K562 (cell line): ENCODE measurements at regions not wholly inside any gene's neighbourhood (a gene's known extent, or its start where the extent isn't known, plus 50 kb on each side); places are given as distances from the start of the nearest gene placed in this dataset.

ENCODE experiments used
- ATAC-seq: fragments of 200-7000 bp; cut with Tn5 transposase; 3 replicates; pipeline ENCODE4 v1.9.1; 2020; ENCODE audit warnings: moderate library complexity
- BruUV-seq: library from RNA; stranded (reverse); fragments of 400-500 nt; replicated peaks from 2 replicates; lab custom pipeline; 2021; lab: Mats Ljungman, UMichigan
- CTCF ChIA-PET: fragments of 300-600 bp; formaldehyde crosslinking; extraction: SDS; loops from one replicate; lab custom pipeline; 2021; ENCODE audit warnings: low intra/inter-chr PET ratio; lab: Yijun Ruan, JAX
- POLR2A ChIA-PET: fragments of 300-600, 350-650 bp; sonication (Branson Sonifier 250); formaldehyde crosslinking; extraction: SDS; loops from one replicate; lab custom pipeline; 2021; ENCODE audit warnings: antibody characterized with exemption, inconsistent platforms; lab: Yijun Ruan, JAX
- DNase-seq, 4 experiments: peaks; one replicate each; pipeline versions ENCODE4 v3.0.0 to v3.0.0-alpha.2; 2011 to 2018; ENCODE audit warnings: low spot score in 3 of 4, mixed read lengths in 3 of 4; ENCODE audit errors: extremely low read depth in 1 of 4
- FAIRE-seq: peaks from 2 replicates; lab custom pipeline; 2011; peaks lifted over from hg19 to GRCh38; lab: Jason Lieb, UNC
- H2AFZ ChIP-seq: 2 replicates; pipeline ENCODE4 v1.6.0; 2011; ENCODE audit warnings: low read depth, low read length, control low read depth, inconsistent platforms
- H3K27ac ChIP-seq: fragments of 200-600 bp; 3 replicates; pipeline ENCODE4 v1.8.0; 2011; ENCODE audit warnings: low read depth, mild to moderate bottlenecking, control low read depth, inconsistent platforms, low read length, moderate library complexity, mixed read lengths; ENCODE audit errors: extremely low read depth
- H3K27me3 ChIP-seq, 2 experiments: fragments of 300-600 bp in 1 of 2; 2 replicates in 1 of 2; 3 replicates in 1 of 2; pipeline versions ENCODE4 v1.6.0 to v1.8.0; 2011; ENCODE audit warnings: inconsistent platforms in 2 of 2, low read length in 2 of 2, mild to moderate bottlenecking in 1 of 2, mixed read lengths in 1 of 2, moderate library complexity in 1 of 2; ENCODE audit not compliant: control insufficient read depth in 2 of 2, insufficient read depth in 2 of 2
- H3K36me3 ChIP-seq: fragments of 300-600 bp; 3 replicates; pipeline ENCODE4 v1.8.0; 2011; ENCODE audit warnings: mild to moderate bottlenecking, low read length, inconsistent platforms; ENCODE audit not compliant: control insufficient read depth, insufficient read depth
- H3K4me1 ChIP-seq, 2 experiments: fragments of 200-600 bp in 1 of 2; replicated peaks in 1 of 2; 2 replicates in 1 of 2; 3 replicates in 1 of 2; pipeline versions ENCODE4 v1.5.1 to v1.8.0; 2011; ENCODE audit warnings: inconsistent platforms in 2 of 2, low read length in 2 of 2, mild to moderate bottlenecking in 1 of 2, mixed read lengths in 1 of 2, moderate library complexity in 1 of 2; ENCODE audit not compliant: control insufficient read depth in 2 of 2, insufficient read depth in 2 of 2
- H3K4me2 ChIP-seq: 2 replicates; pipeline ENCODE4 v1.6.1; 2011; ENCODE audit warnings: low read length, control low read depth, inconsistent platforms, mixed read lengths; ENCODE audit not compliant: insufficient read depth
- H3K4me3 ChIP-seq: fragments of 200-600 bp; sonication (generic), shearing (Covaris generic); 2 replicates; pipeline ENCODE4 v1.5.1; 2016; ENCODE audit warnings: control low read depth, inconsistent platforms
- H3K79me2 ChIP-seq: fragments of 200-600 bp; 3 replicates; pipeline ENCODE4 v1.8.0; 2011; ENCODE audit warnings: low read length, inconsistent platforms; ENCODE audit not compliant: control insufficient read depth, insufficient read depth
- H3K9ac ChIP-seq, 2 experiments: 2 replicates each; pipeline versions ENCODE4 v1.6.0 to v1.6.1; 2011; ENCODE audit warnings: low read depth in 2 of 2, low read length in 2 of 2, control low read depth in 1 of 2, inconsistent platforms in 1 of 2, mild to moderate bottlenecking in 1 of 2, mixed read lengths in 1 of 2; ENCODE audit not compliant: insufficient read depth in 1 of 2
- H3K9me1 ChIP-seq: one replicate; pipeline ENCODE4 v1.6.0; 2011; ENCODE audit warnings: inconsistent platforms, mild to moderate bottlenecking, low read length, moderate library complexity; ENCODE audit not compliant: control insufficient read depth, insufficient read depth
- H3K9me3 ChIP-seq: replicated peaks from 2 replicates; pipeline ENCODE4 v1.5.1; 2011; ENCODE audit warnings: low read depth, low read length, inconsistent platforms; ENCODE audit not compliant: control insufficient read depth, insufficient read depth
- H4K20me1 ChIP-seq: replicated peaks from 2 replicates; pipeline ENCODE4 v1.6.1; 2011; ENCODE audit warnings: low read length, inconsistent platforms, mixed read lengths; ENCODE audit not compliant: control insufficient read depth, insufficient read depth
- C11orf30 ChIP-seq: fragments of 450-650 bp; IDR thresholded peaks from 2 replicates; pipeline ENCODE4 v1.6.1; 2016; ENCODE audit warnings: low read depth, mild to moderate bottlenecking
- MAFG ChIP-seq: fragments of 450-650 bp; conservative IDR thresholded peaks from 2 replicates; pipeline ENCODE4 v1.6.1; 2016; ENCODE audit warnings: missing genetic modification characterization, missing compliant biosample characterization
- MCM3 ChIP-seq: fragments of 450-650 bp; IDR thresholded peaks from 2 replicates; pipeline ENCODE4 v1.6.1; 2016
- PRDM10 ChIP-seq: fragments of 450-650 bp; IDR thresholded peaks from 2 replicates; pipeline ENCODE4 v1.6.1; 2018; ENCODE audit not compliant: partially characterized antibody
- SETDB1 ChIP-seq: IDR thresholded peaks from one replicate; pipeline ENCODE4 v1.6.1; 2012; ENCODE audit warnings: low read length, control low read depth, inconsistent platforms
- ZBTB17 ChIP-seq: fragments of 450-650 bp; formaldehyde crosslinking; IDR thresholded peaks from 2 replicates; pipeline ENCODE4 v1.4.0; 2020; ENCODE audit warnings: mild to moderate bottlenecking
- ZNF134 ChIP-seq: fragments of 250-450 bp; sonication (Bioruptor Pico); conservative IDR thresholded peaks from 2 replicates; pipeline ENCODE4 v1.4.0; 2020
- ZNF316 ChIP-seq: fragments of 450-650 bp; IDR thresholded peaks from 2 replicates; pipeline ENCODE4 v1.6.1; 2016
- ZNF436 ChIP-seq: fragments of 250-450, 450-650 bp; sonication (Bioruptor Pico); formaldehyde crosslinking; IDR thresholded peaks from 2 replicates; pipeline ENCODE4 v1.7.0; 2020; ENCODE audit warnings: mild to moderate bottlenecking
- ZNF445 ChIP-seq: fragments of 250-450 bp; sonication (Bioruptor Pico); IDR thresholded peaks from 2 replicates; pipeline ENCODE4 v1.4.0; 2020; ENCODE audit warnings: low read depth, mild to moderate bottlenecking, moderate library complexity
- WGBS: fragments of 100-300 bp; shearing (Covaris generic); methylation state at CpG from one replicate; pipeline ENCODE4 v1.1.6; 2016; ENCODE audit warnings: low coverage, mixed read lengths; ENCODE audit not compliant: insufficient coverage; ENCODE audit errors: missing lambda C conversion rate; 5-methylcytosine and 5-hydroxymethylcytosine counted together
- in situ Hi-C: fragments of 300-500 bp; cut with MboI; formaldehyde crosslinking; loops from 4 replicates; pipeline ENCODE4 v1.15.0; 2018; ENCODE audit warnings: inconsistent platforms, mixed read lengths
- intact Hi-C: fragments of 100-400 bp; cut with micrococcal nuclease; formaldehyde crosslinking; loops from 2 replicates; pipeline ENCODE4 v1.14.2; 2022

DNA sequence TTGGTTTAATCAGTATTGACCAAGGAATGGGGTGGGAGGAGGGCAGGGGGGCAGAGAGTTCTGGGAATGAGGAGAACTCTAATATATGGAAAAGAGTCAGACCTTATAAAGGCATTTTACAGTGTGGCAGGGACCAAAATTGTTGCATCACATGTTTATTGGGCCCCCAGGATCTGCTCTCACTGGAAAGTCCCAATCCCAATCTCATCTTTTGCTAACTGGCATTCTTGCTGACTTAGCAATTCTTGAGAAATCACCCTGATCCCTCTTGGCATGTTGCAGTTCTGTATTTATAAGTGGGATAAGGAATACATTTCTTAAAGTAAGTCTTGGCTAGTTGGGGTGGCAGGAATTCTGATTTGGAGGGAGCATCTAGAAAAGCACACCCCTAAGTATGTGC lies 104.4 kb upstream of the CXCL14 start (continued):
- TF ChIP-seq PRDM10 = no peak
- TF ChIP-seq ZNF316 = peak; percentile 88
- no peak for TF ChIP-seq ZNF134 (CRISPR knock-in tag)
- no peak for TF ChIP-seq SETDB1
- TF ChIP-seq MAFG (tag) = peak; percentile 85
- TF ChIP-seq MCM3 = no peak
- TF ChIP-seq C11orf30 = peak; percentile 82

DNA sequence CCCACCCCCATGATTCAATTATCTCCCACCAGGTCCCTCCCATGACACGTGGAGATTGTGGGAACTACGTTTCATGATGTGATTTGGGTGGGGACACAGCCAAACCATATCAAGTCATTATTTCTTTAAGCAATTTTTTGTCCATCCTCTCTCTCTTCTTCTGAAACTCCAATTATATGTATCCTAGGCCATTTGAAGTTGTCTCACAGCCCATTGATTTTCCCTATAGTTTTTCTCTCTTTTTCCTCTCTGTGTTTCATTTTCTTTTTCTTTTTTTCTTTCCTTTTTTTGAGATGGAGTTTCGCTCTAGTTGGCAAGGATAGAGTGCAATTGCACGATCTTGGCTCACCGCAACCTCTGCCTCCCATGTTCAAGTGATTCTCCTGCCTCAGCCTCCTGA lies 101.9 kb upstream of the CXCL14 start:
- Histone ChIP-seq H3K4me3 (no peak overlapping the region), H3K4me1 (no peaks in the 10 kb centered on the region), H3K9me1 (no peaks in the 10 kb centered on the region), H2AFZ (no peak overlapping the region), H3K36me3 (no peaks in the 10 kb centered on the region), H3K4me2 (no peak overlapping the region), H4K20me1 (no peaks in the 10 kb centered on the region), H3K9ac (no peak overlapping the region)
- intact Hi-C loops (no loop called here), in situ Hi-C loops (no loop called here)
- POLR2A ChIA-PET = no interaction called here
- DNase-seq = no peak
- no peak for TF ChIP-seq ZNF445 (CRISPR knock-in tag)
- TF ChIP-seq ZBTB17 (CRISPR knock-in tag) = no peak
- no peak for TF ChIP-seq ZNF436
- TF ChIP-seq, all 486 proteins: peak for 0
- FAIRE-seq = no peak
- BruUV-seq = no TSS peak
- CTCF ChIA-PET = no interaction called here
- Histone ChIP-seq H3K27me3 (no peaks in the 10 kb centered on the region), H3K79me2 (no peaks in the 10 kb centered on the region), H3K9me3 (no peaks in the 10 kb centered on the region), H3K27ac (no peak overlapping the region)
- no peak for ATAC-seq
- WGBS = 0% methylated on average over 5 of the region's 5 CpGs
